IMR-90 (cell line): ENCODE measurements at regions not wholly inside any gene's neighbourhood (a gene's known extent, or its start where the extent isn't known, plus 50 kb on each side); places are given as distances from the start of the nearest gene placed in this dataset.
A peak's percentile ranks its signal among the peaks of the same experiment; 100 is the strongest.

Experiments used
- ATAC-seq: fragments of 200-7000 bp; cut with Tn5 transposase; 2 replicates; pipeline ENCODE4 v1.9.1; 2020; ENCODE audit warnings: low read depth, mild to moderate bottlenecking, moderate library complexity
- BruUV-seq: library from RNA; stranded (reverse); fragments of 400-500 nt; replicated peaks from 2 replicates; lab custom pipeline; 2021; lab: Mats Ljungman, UMichigan
- CTCF ChIA-PET: fragments of 300-600 bp; formaldehyde crosslinking; extraction: SDS; loops from one replicate; lab custom pipeline; 2021; ENCODE audit warnings: antibody characterized with exemption; lab: Yijun Ruan, JAX
- POLR2A ChIA-PET: fragments of 300-600 bp; sonication (Branson Sonifier 250); formaldehyde crosslinking; loops from one replicate; lab custom pipeline; 2022; ENCODE audit warnings: antibody characterized with exemption; ENCODE audit not compliant: unreplicated experiment; lab: Charles Lee
- DNase-seq: peaks from one replicate; pipeline ENCODE4 v3.0.0; 2013
- H2AFZ ChIP-seq: replicated peaks from 2 replicates; pipeline ENCODE3; 2013; ENCODE audit warnings: low read length, mild to moderate bottlenecking; ENCODE audit not compliant: poor library complexity
- H2AK5ac ChIP-seq: 2 replicates; pipeline ENCODE4 v1.6.1; 2013; ENCODE audit warnings: low read depth, low read length, inconsistent platforms
- H2AK9ac ChIP-seq: replicated peaks from 2 replicates; pipeline ENCODE3; 2013; ENCODE audit warnings: mild to moderate bottlenecking, low read depth, low read length, moderate library complexity; ENCODE audit not compliant: poor library complexity
- H2BK120ac ChIP-seq: 2 replicates; pipeline ENCODE4 v1.6.1; 2013; ENCODE audit warnings: low read depth, low read length, inconsistent platforms
- H2BK15ac ChIP-seq: 3 replicates; pipeline ENCODE4 v1.6.1; 2013; ENCODE audit warnings: low read depth, low read length, inconsistent platforms
- H2BK20ac ChIP-seq: 2 replicates; pipeline ENCODE4 v1.6.1; 2013; ENCODE audit warnings: low read depth, mild to moderate bottlenecking, inconsistent platforms, low read length, moderate library complexity
- H2BK5ac ChIP-seq: 2 replicates; pipeline ENCODE4 v1.6.1; 2013; ENCODE audit warnings: mild to moderate bottlenecking, low read depth, low read length, inconsistent platforms; ENCODE audit not compliant: poor library complexity, severe bottlenecking
- H3K14ac ChIP-seq: replicated peaks from 2 replicates; pipeline ENCODE4 v1.6.1; 2013; ENCODE audit warnings: low read depth, low read length, inconsistent platforms
- H3K18ac ChIP-seq: 2 replicates; pipeline ENCODE4 v1.6.1; 2013; ENCODE audit warnings: low read depth, low read length, control low read depth
- H3K23ac ChIP-seq: 2 replicates; pipeline ENCODE4 v1.6.1; 2013; ENCODE audit warnings: low read depth, low read length, inconsistent platforms
- H3K27ac ChIP-seq: 2 replicates; pipeline ENCODE4 v1.5.1; 2013; ENCODE audit warnings: mild to moderate bottlenecking, control low read depth, low read length; ENCODE audit not compliant: insufficient read depth
- H3K27me3 ChIP-seq: 2 replicates; pipeline ENCODE4 v1.6.1; 2013; ENCODE audit warnings: low read length; ENCODE audit not compliant: control insufficient read depth, insufficient read depth
- H3K36me3 ChIP-seq: 2 replicates; pipeline ENCODE4 v1.6.1; 2013; ENCODE audit warnings: low read length, mixed read lengths; ENCODE audit not compliant: control insufficient read depth, insufficient read depth
- H3K4ac ChIP-seq: 2 replicates; pipeline ENCODE4 v1.6.1; 2013; ENCODE audit warnings: low read depth, low read length, inconsistent platforms
- H3K4me1 ChIP-seq: 2 replicates; pipeline ENCODE4 v1.6.1; 2013; ENCODE audit warnings: low read length, mixed read lengths; ENCODE audit not compliant: control insufficient read depth, insufficient read depth
- H3K4me2 ChIP-seq: 2 replicates; pipeline ENCODE4 v1.6.1; 2013; ENCODE audit warnings: low read depth, mild to moderate bottlenecking, control low read depth, low read length, moderate library complexity
- H3K4me3 ChIP-seq: 2 replicates; pipeline ENCODE4 v1.5.1; 2013; ENCODE audit warnings: low read depth, mild to moderate bottlenecking, control low read depth, low read length, moderate library complexity; ENCODE audit not compliant: insufficient read depth
- H3K56ac ChIP-seq: 2 replicates; pipeline ENCODE4 v1.6.1; 2013; ENCODE audit warnings: low read length, inconsistent platforms; ENCODE audit not compliant: insufficient read depth; ENCODE audit errors: extremely low read depth
- H3K79me1 ChIP-seq, 2 experiments: 2 replicates each; pipeline ENCODE4 v1.6.1; 2013; ENCODE audit warnings: low read length in 2 of 2, inconsistent platforms in 1 of 2, low read depth in 1 of 2
- H3K9ac ChIP-seq: 2 replicates; pipeline ENCODE4 v1.6.1; 2013; ENCODE audit warnings: low read depth, low read length, control low read depth
- H3K9me1 ChIP-seq: 2 replicates; pipeline ENCODE4 v1.6.1; 2013; ENCODE audit warnings: low read length, inconsistent platforms; ENCODE audit not compliant: insufficient read depth
- H3K9me3 ChIP-seq: 2 replicates; pipeline ENCODE4 v1.6.1; 2013; ENCODE audit warnings: low read length; ENCODE audit not compliant: control insufficient read depth, insufficient read depth
- H4K20me1 ChIP-seq: 2 replicates; pipeline ENCODE4 v1.6.1; 2013; ENCODE audit warnings: low read length, inconsistent platforms; ENCODE audit not compliant: insufficient read depth
- H4K5ac ChIP-seq: 2 replicates; pipeline ENCODE4 v1.6.1; 2013; ENCODE audit warnings: mild to moderate bottlenecking, low read depth, low read length, control low read depth
- H4K8ac ChIP-seq, 2 experiments: 2 replicates each; pipeline ENCODE4 v1.6.1; 2013; ENCODE audit warnings: low read depth in 2 of 2, low read length in 2 of 2, control low read depth in 1 of 2, inconsistent platforms in 1 of 2
- H4K91ac ChIP-seq: 2 replicates; pipeline ENCODE4 v1.6.1; 2013; ENCODE audit warnings: low read depth, low read length, inconsistent platforms; ENCODE audit not compliant: insufficient read depth
- BHLHE40 ChIP-seq: fragments of 150-350 bp; IDR thresholded peaks from 2 replicates; pipeline ENCODE4 v1.6.1; 2016; ENCODE audit warnings: mild to moderate bottlenecking, low read depth, low read length
- CHD1 ChIP-seq: IDR thresholded peaks from 2 replicates; pipeline ENCODE4 v1.6.1; 2012; ENCODE audit warnings: low read depth, low read length, improper control_type of control experiment
- FOS ChIP-seq: fragments of 150-350 bp; IDR thresholded peaks from 2 replicates; pipeline ENCODE4 v1.6.1; 2016; ENCODE audit warnings: low read depth, low read length
- MAFK ChIP-seq: IDR thresholded peaks from 2 replicates; pipeline ENCODE4 v1.6.1; 2012; ENCODE audit warnings: low read depth, low read length, improper control_type of control experiment
- MAZ ChIP-seq: IDR thresholded peaks from 2 replicates; pipeline ENCODE4 v1.6.1; 2012; ENCODE audit warnings: low read depth, mild to moderate bottlenecking, low read length, improper control_type of control experiment, moderate library complexity, borderline replicate concordance
- MXI1 ChIP-seq: IDR thresholded peaks from 2 replicates; pipeline ENCODE4 v1.6.1; 2012; ENCODE audit warnings: low read depth, mild to moderate bottlenecking, low read length, moderate library complexity, borderline replicate concordance
- NFE2L2 ChIP-seq: fragments of 150-350 bp; IDR thresholded peaks from 2 replicates; pipeline ENCODE4 v1.6.1; 2016; ENCODE audit warnings: low read depth, mild to moderate bottlenecking, low read length
- RAD21 ChIP-seq: IDR thresholded peaks from 2 replicates; pipeline ENCODE4 v1.6.1; 2012; ENCODE audit warnings: low read length, improper control_type of control experiment
- RCOR1 ChIP-seq: IDR thresholded peaks from 2 replicates; pipeline ENCODE4 v1.6.1; 2012; ENCODE audit warnings: mild to moderate bottlenecking, low read length, improper control_type of control experiment; ENCODE audit not compliant: insufficient replicate concordance
- RFX5 ChIP-seq: IDR thresholded peaks from 2 replicates; pipeline ENCODE4 v1.8.0; 2012; ENCODE audit warnings: low read depth, mild to moderate bottlenecking, low read length, moderate library complexity
- SMC3 ChIP-seq: fragments of 150-350 bp; IDR thresholded peaks from 2 replicates; pipeline ENCODE4 v1.6.1; 2016; ENCODE audit warnings: low read depth, mild to moderate bottlenecking, antibody characterized with exemption, low read length, moderate library complexity
- WGBS, 2 experiments: methylation state at CpG; one replicate each; pipeline versions ENCODE4 v1.1.5 to v1.1.7; 2013; ENCODE audit warnings: missing lambda C conversion rate in 2 of 2; ENCODE audit not compliant: insufficient read length in 1 of 2; ENCODE audit errors: extremely low coverage in 2 of 2; 5-methylcytosine and 5-hydroxymethylcytosine counted together
- dilution Hi-C: fragments of 300-500 bp; cut with HindIII; formaldehyde crosslinking; loops from one replicate; pipeline ENCODE4 v1.14.3; 2018; ENCODE audit warnings: low sequenced_read_pairs; ENCODE audit not compliant: unreplicated experiment
- in situ Hi-C: fragments of 300-500 bp; cut with MboI; formaldehyde crosslinking; loops from 3 replicates; pipeline ENCODE4 v1.14.3; 2019; ENCODE audit warnings: low sequenced_read_pairs, inconsistent platforms, mixed read lengths
- intact Hi-C: fragments of 100-400 bp; cut with micrococcal nuclease; formaldehyde crosslinking; loops from 2 replicates; pipeline ENCODE4 v1.10.0; 2022
- TF ChIP-seq, protein P1 (sequence below): fragments of 150-350 bp; IDR thresholded peaks from 2 replicates; pipeline ENCODE4 v1.6.1; 2016; ENCODE audit warnings: low read depth, mild to moderate bottlenecking, low read length, moderate library complexity, borderline replicate concordance
- TF ChIP-seq, protein P2 (sequence below): fragments of 150-350 bp; IDR thresholded peaks from 2 replicates; pipeline ENCODE4 v1.6.1; 2017; ENCODE audit warnings: mild to moderate bottlenecking, antibody characterized with exemption, low read length, low read depth
- TF ChIP-seq, protein P3 (sequence below): conservative IDR thresholded peaks from 2 replicates; pipeline ENCODE4 v1.5.1; 2012; ENCODE audit warnings: mild to moderate bottlenecking, low read depth, low read length, improper control_type of control experiment

DNA sequence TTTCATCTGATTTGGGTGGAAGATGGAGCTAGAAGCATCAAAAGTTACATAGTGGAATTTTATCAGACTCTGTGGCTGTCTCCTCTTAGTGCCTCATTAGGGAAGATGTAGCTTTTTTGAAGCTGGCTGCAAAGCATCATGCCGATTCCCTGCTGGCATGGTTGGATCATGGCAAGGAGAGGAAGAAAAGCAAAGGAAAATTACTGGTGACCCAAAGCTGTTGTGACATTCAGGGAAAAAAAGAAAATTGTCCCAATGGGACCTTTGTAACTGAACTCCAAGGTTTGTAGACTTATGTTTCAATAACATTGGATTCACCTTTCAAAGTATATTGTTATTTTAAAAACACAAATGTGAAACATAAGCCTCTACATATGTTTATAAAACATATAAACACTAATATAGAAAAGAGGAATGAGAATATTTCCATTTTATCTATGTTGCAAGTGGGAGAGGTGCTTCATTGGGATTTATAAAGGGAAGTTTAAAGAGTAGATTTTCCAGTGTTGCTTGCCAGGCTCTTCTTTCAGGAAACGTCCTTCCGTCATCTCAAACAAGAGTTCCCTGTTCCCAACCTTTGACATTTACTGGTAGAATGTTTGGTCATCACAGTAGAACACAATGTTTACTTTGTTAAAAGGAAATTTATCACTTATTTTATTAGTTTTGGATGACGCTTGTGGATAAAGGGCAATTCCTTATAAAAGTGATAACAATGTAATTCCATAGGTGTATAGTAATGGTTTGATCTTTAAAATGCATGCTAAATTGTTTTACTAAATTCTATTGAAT, 190.1 kb upstream of the GPRIN3 start:
- Histone ChIP-seq H3K56ac (no peak overlapping the region), H3K4me1 (peaks cover 11% of the 10 kb centered on the region), H3K27ac (peak overlapping the region; percentile 37; the same call in 1 of the 2 replicates), H3K4ac (no peak overlapping the region; the same call in 1 of the 2 replicates), H3K14ac (no peak overlapping the region), H3K23ac (no peak overlapping the region), H2BK5ac (no peak overlapping the region), H3K27me3 (no peaks in the 10 kb centered on the region), H2AFZ (no peak overlapping the region), H3K18ac (peak overlapping the region; percentile 41; the same call in 1 of the 2 replicates), H2BK15ac (0 out of 3 replicates have a peak overlapping the region, but pooled peaks have one; percentile 11), H3K9ac (no peak overlapping the region), H3K9me1 (peaks cover 2% of the 10 kb centered on the region; the same call in 1 of the 2 replicates), H2BK120ac (no peak overlapping the region), H2AK5ac (no peak overlapping the region), H3K79me1 (no peaks in the 10 kb centered on the region), H3K4me3 (no peak overlapping the region), H3K9me3 (no peaks in the 10 kb centered on the region), H3K4me2 (no peak overlapping the region; the same call in 1 of the 2 replicates), H3K36me3 (no peaks in the 10 kb centered on the region), H2AK9ac (no peak overlapping the region), H4K20me1 (no peaks in the 10 kb centered on the region), H2BK20ac (no peak overlapping the region), H4K8ac (no peak overlapping the region), H4K91ac (no peak overlapping the region), H4K5ac (peak overlapping the region; percentile 80)
- BruUV-seq: no TSS peak
- DNase-seq: no peak
- WGBS, 2 experiments: no CpG with 5 or more reads among the region's 4 CpGs
- dilution Hi-C loops (no loop called here), intact Hi-C loops (no loop called here), in situ Hi-C loops (loop anchor here (25.0 kb wide), 1 partner anchor 365 kb away; no protein-coding TSS in a partner anchor)
- ATAC-seq: no peak
- ChIA-PET CTCF (interaction anchor here (0.8 kb wide), 1 partner anchor 131 kb away, joined by 3 read pairs; no protein-coding TSS in a partner anchor), POLR2A (no interaction called here)
- TF ChIP-seq MAFK (no peak), RAD21 (no peak), FOS (no peak), MAZ (no peak), SMC3 (no peak), CHD1 (no peak), MXI1 (no peak), BHLHE40 (no peak), NFE2L2 (no peak), RCOR1 (no peak), RFX5 (no peak)
- TF ChIP-seq, protein P1, sequence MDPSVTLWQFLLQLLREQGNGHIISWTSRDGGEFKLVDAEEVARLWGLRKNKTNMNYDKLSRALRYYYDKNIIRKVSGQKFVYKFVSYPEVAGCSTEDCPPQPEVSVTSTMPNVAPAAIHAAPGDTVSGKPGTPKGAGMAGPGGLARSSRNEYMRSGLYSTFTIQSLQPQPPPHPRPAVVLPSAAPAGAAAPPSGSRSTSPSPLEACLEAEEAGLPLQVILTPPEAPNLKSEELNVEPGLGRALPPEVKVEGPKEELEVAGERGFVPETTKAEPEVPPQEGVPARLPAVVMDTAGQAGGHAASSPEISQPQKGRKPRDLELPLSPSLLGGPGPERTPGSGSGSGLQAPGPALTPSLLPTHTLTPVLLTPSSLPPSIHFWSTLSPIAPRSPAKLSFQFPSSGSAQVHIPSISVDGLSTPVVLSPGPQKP: no peak
- TF ChIP-seq, protein P2, sequence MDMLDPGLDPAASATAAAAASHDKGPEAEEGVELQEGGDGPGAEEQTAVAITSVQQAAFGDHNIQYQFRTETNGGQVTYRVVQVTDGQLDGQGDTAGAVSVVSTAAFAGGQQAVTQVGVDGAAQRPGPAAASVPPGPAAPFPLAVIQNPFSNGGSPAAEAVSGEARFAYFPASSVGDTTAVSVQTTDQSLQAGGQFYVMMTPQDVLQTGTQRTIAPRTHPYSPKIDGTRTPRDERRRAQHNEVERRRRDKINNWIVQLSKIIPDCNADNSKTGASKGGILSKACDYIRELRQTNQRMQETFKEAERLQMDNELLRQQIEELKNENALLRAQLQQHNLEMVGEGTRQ: no peak
- TF ChIP-seq, protein P3, sequence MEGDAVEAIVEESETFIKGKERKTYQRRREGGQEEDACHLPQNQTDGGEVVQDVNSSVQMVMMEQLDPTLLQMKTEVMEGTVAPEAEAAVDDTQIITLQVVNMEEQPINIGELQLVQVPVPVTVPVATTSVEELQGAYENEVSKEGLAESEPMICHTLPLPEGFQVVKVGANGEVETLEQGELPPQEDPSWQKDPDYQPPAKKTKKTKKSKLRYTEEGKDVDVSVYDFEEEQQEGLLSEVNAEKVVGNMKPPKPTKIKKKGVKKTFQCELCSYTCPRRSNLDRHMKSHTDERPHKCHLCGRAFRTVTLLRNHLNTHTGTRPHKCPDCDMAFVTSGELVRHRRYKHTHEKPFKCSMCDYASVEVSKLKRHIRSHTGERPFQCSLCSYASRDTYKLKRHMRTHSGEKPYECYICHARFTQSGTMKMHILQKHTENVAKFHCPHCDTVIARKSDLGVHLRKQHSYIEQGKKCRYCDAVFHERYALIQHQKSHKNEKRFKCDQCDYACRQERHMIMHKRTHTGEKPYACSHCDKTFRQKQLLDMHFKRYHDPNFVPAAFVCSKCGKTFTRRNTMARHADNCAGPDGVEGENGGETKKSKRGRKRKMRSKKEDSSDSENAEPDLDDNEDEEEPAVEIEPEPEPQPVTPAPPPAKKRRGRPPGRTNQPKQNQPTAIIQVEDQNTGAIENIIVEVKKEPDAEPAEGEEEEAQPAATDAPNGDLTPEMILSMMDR: no peak
